Neural progenitor cell (in vitro differentiated cells): ENCODE measurements at regions not wholly inside any gene's neighbourhood (a gene's known extent, or its start where the extent isn't known, plus 50 kb on each side); places are given as distances from the start of the nearest gene placed in this dataset.

Experiments used
- DNase-seq: peaks from one replicate; pipeline ENCODE4 v3.0.0-alpha.2; 2016; ENCODE audit warnings: low spot score
- H2AFZ ChIP-seq: fragments of 200-600 bp; sonication (generic); replicated peaks from 2 replicates; pipeline ENCODE4 v1.6.1; 2016; ENCODE audit warnings: antibody characterized with exemption
- H3F3A ChIP-seq: fragments of 200-600 bp; sonication (generic); 2 replicates; pipeline ENCODE4 v1.6.1; 2016; ENCODE audit warnings: antibody characterized with exemption, low read depth
- H3K27ac ChIP-seq: fragments of 200-600 bp; sonication (generic); 2 replicates; pipeline ENCODE4 v1.5.1; 2016; ENCODE audit warnings: mild to moderate bottlenecking
- H3K27me3 ChIP-seq: fragments of 200-600 bp; sonication (generic); 2 replicates; pipeline ENCODE4 v1.6.1; 2016; ENCODE audit warnings: mild to moderate bottlenecking, moderate library complexity
- H3K36me3 ChIP-seq: fragments of 200-600 bp; sonication (generic); 2 replicates; pipeline ENCODE4 v1.5.1; 2016
- H3K4me1 ChIP-seq: fragments of 200-600 bp; sonication (generic); 2 replicates; pipeline ENCODE4 v1.6.1; 2016; ENCODE audit warnings: mixed run types
- H3K4me2 ChIP-seq: fragments of 200-600 bp; sonication (generic); 2 replicates; pipeline ENCODE4 v1.6.1; 2016
- H3K4me3 ChIP-seq: fragments of 200-600 bp; sonication (generic); 2 replicates; pipeline ENCODE4 v1.5.1; 2016
- H3K79me2 ChIP-seq: fragments of 200-600 bp; sonication (generic); 2 replicates; pipeline ENCODE4 v1.6.1; 2016; ENCODE audit warnings: low read depth
- H3K9ac ChIP-seq: fragments of 200-600 bp; sonication (generic); 2 replicates; pipeline ENCODE4 v1.6.1; 2016
- H3K9me3 ChIP-seq: fragments of 200-600 bp; sonication (generic); 2 replicates; pipeline ENCODE4 v1.5.1; 2016; ENCODE audit warnings: low read depth
- H4K20me1 ChIP-seq: fragments of 200-600 bp; sonication (generic); 2 replicates; pipeline ENCODE4 v1.6.1; 2016; ENCODE audit warnings: low read depth
- H3K27ac Mint-ChIP-seq: 3 replicates; pipeline ENCODE4 v1.8.0; 2021; ENCODE audit warnings: mixed read lengths
- H3K27me3 Mint-ChIP-seq: 2 replicates; pipeline ENCODE4 v1.8.0; 2022; ENCODE audit warnings: low read depth, mild to moderate bottlenecking, inconsistent platforms, moderate library complexity, mixed read lengths; ENCODE audit not compliant: insufficient read depth
- H3K36me3 Mint-ChIP-seq: 3 replicates; pipeline ENCODE4 v1.8.0; 2021; ENCODE audit warnings: mixed read lengths
- H3K4me1 Mint-ChIP-seq: 3 replicates; pipeline ENCODE4 v1.8.0; 2021; ENCODE audit warnings: mixed read lengths
- H3K4me3 Mint-ChIP-seq: 3 replicates; pipeline ENCODE4 v1.8.0; 2021; ENCODE audit warnings: mild to moderate bottlenecking, moderate library complexity, mixed read lengths
- H3K9me3 Mint-ChIP-seq: 3 replicates; pipeline ENCODE4 v1.8.0; 2020; ENCODE audit warnings: mixed read lengths
- CTCF ChIP-seq: fragments of 200-600 bp; sonication (generic); IDR thresholded peaks from 2 replicates; pipeline ENCODE4 v1.5.1; 2017; ENCODE audit warnings: antibody characterized with exemption, mild to moderate bottlenecking
- EZH2 ChIP-seq: fragments of 200-600 bp; sonication (generic); IDR thresholded peaks from 2 replicates; pipeline ENCODE4 v1.6.1; 2017; ENCODE audit warnings: antibody characterized with exemption, mild to moderate bottlenecking, moderate library complexity
- EZH2phosphoT487 ChIP-seq: fragments of 200-600 bp; sonication (generic); IDR thresholded peaks from 2 replicates; pipeline ENCODE4 v1.6.1; 2017; ENCODE audit warnings: antibody characterized with exemption

- no peak for DNase-seq
- no peak overlapping the region for H3K9ac ChIP-seq
- H3K27me3 ChIP-seq = no peaks in the 10 kb centered on the region
- no peak overlapping the region for H3K4me3 ChIP-seq
- H3K9me3 Mint-ChIP-seq = no peaks in the 10 kb centered on the region
- H2AFZ ChIP-seq = no peak overlapping the region
- no peak overlapping the region for H3K27ac ChIP-seq
- H3K4me2 ChIP-seq = no peak overlapping the region
- TF ChIP-seq EZH2phosphoT487 (no peak), CTCF (no peak), EZH2 (no peak)
- H3K36me3 Mint-ChIP-seq = no peaks in the 10 kb centered on the region
- no peak overlapping the region for H3K27ac Mint-ChIP-seq
- peaks cover 4% of the 10 kb centered on the region for H3K27me3 Mint-ChIP-seq
- no peaks in the 10 kb centered on the region for H4K20me1 ChIP-seq
- H3K4me1 ChIP-seq = peaks cover 13% of the 10 kb centered on the region
- H3K36me3 ChIP-seq = no peaks in the 10 kb centered on the region
- no peaks in the 10 kb centered on the region for H3F3A ChIP-seq
- no peaks in the 10 kb centered on the region for H3K79me2 ChIP-seq
- H3K4me3 Mint-ChIP-seq = no peak overlapping the region
- H3K9me3 ChIP-seq = no peaks in the 10 kb centered on the region
- peaks cover 18% of the 10 kb centered on the region for H3K4me1 Mint-ChIP-seq
Measured at GRCh38 chr14:31939934-31940333, 137.2 kb upstream of the ARHGAP5 start.

- TF ChIP-seq EZH2phosphoT487 (no peak), EZH2 (no peak), CTCF (no peak)
- Histone ChIP-seq H3K27ac (no peak overlapping the region), H3K9me3 (no peaks in the 10 kb centered on the region), H3K4me1 (no peaks in the 10 kb centered on the region), H3K4me2 (no peak overlapping the region), H3K27me3 (no peaks in the 10 kb centered on the region), H3K4me3 (no peak overlapping the region), H3K36me3 (no peaks in the 10 kb centered on the region), H3F3A (no peaks in the 10 kb centered on the region), H4K20me1 (no peaks in the 10 kb centered on the region), H3K9ac (no peak overlapping the region), H3K79me2 (no peaks in the 10 kb centered on the region), H2AFZ (no peak overlapping the region)
- Mint-ChIP-seq H3K9me3 (no peaks in the 10 kb centered on the region), H3K4me1 (peaks cover 10% of the 10 kb centered on the region), H3K27ac (no peak overlapping the region), H3K4me3 (no peak overlapping the region), H3K36me3 (no peaks in the 10 kb centered on the region), H3K27me3 (peaks cover 4% of the 10 kb centered on the region)
- no peak for DNase-seq
Measured at GRCh38 chr14:31941487-31941886, 135.6 kb upstream of the ARHGAP5 start.

GRCh38 chr14:31942166-31942841 lies 134.8 kb upstream of the ARHGAP5 start:
- no peak overlapping the region for H3K4me3 ChIP-seq
- H3K9ac ChIP-seq = no peak overlapping the region
- no peak overlapping the region for H2AFZ ChIP-seq
- no peaks in the 10 kb centered on the region for H3K4me1 ChIP-seq
- H3K36me3 ChIP-seq = no peaks in the 10 kb centered on the region
- Mint-ChIP-seq H3K4me1 (peaks cover 10% of the 10 kb centered on the region), H3K27ac (no peak overlapping the region), H3K36me3 (no peaks in the 10 kb centered on the region), H3K9me3 (no peaks in the 10 kb centered on the region), H3K27me3 (peaks cover 4% of the 10 kb centered on the region), H3K4me3 (no peak overlapping the region)
- no peak for DNase-seq
- no peak overlapping the region for H3K4me2 ChIP-seq
- H3K9me3 ChIP-seq = no peaks in the 10 kb centered on the region
- H3K27me3 ChIP-seq = no peaks in the 10 kb centered on the region
- no peak overlapping the region for H3K27ac ChIP-seq
- no peaks in the 10 kb centered on the region for H4K20me1 ChIP-seq
- H3F3A ChIP-seq = no peaks in the 10 kb centered on the region
- no peaks in the 10 kb centered on the region for H3K79me2 ChIP-seq
- TF ChIP-seq CTCF = no peak
- TF ChIP-seq EZH2phosphoT487 = no peak
- no peak for TF ChIP-seq EZH2
